Neural progenitor cell (in vitro differentiated cells): ENCODE measurements at regions not wholly inside any gene's neighbourhood (a gene's known extent, or its start where the extent isn't known, plus 50 kb on each side); places are given as distances from the start of the nearest gene placed in this dataset.

Experiments
- EZH2 ChIP-seq: fragments of 200-600 bp; sonication (generic); IDR thresholded peaks from 2 replicates; pipeline ENCODE4 v1.6.1; 2017; ENCODE audit warnings: antibody characterized with exemption, mild to moderate bottlenecking, moderate library complexity
- EZH2phosphoT487 ChIP-seq: fragments of 200-600 bp; sonication (generic); IDR thresholded peaks from 2 replicates; pipeline ENCODE4 v1.6.1; 2017; ENCODE audit warnings: antibody characterized with exemption

DNA sequence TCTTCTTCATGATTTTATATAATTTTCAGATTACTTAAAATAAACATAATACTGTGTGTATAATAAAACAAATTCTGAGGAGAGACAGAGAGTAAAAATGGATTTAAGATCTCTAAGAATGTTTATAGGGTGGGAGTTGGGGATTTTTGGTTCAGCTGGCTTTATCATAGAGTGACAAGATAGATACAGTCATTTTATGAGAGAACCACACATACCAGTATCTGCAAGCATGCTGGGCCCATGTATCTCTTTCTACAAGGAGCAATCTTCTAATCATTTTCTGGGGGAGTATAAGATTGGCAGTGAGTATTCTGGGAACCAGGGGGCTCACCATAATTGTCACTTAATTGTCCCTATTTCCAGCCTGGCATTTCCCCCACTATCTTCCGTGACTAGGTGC is 64.3 kb upstream of the DUSP10 start:
- TF ChIP-seq EZH2 = no peak
- TF ChIP-seq EZH2phosphoT487 = no peak
